ENCODE measurements at regions not wholly inside any gene's neighbourhood (a gene's known extent, or its start where the extent isn't known, plus 50 kb on each side); places are given as distances from the start of the nearest gene placed in this dataset.

GRCh38 chrX:22742174-22742573 is 257.6 kb upstream of the DDX53 start:
- TF ChIP-seq RAD21 (IDR thresholded peaks at IDR 0.05; ENCODE audit: low read depth) (no peak), TEAD4 (IDR thresholded peaks at IDR 0.05) (no peak)

GRCh38 chrX:22746081-22746480 is 253.7 kb upstream of the DDX53 start:
- TF ChIP-seq EGR1 (IDR thresholded peaks at IDR 0.05) (no peak), EP300 (IDR thresholded peaks at IDR 0.05; ENCODE audit: borderline replicate concordance) (no peak), TCF12 (IDR thresholded peaks at IDR 0.05; ENCODE audit: low read depth) (no peak), FOXM1 (IDR thresholded peaks at IDR 0.05; ENCODE audit: borderline replicate concordance, low read depth) (no peak), YY1 (IDR thresholded peaks at IDR 0.05; ENCODE audit: low read depth) (no peak), RAD21 (IDR thresholded peaks at IDR 0.05; ENCODE audit: low read depth) (no peak), ZBTB7A (IDR thresholded peaks at IDR 0.05; ENCODE audit: low read depth) (no peak), CREB1 (IDR thresholded peaks at IDR 0.05; ENCODE audit: low read depth) (no peak), TEAD4 (IDR thresholded peaks at IDR 0.05) (no peak), NFIC (IDR thresholded peaks at IDR 0.05) (no peak), CEBPB (IDR thresholded peaks at IDR 0.05) (no peak), TAF1 (IDR thresholded peaks at IDR 0.05; ENCODE audit: low read depth) (no peak)
- TF ChIP-seq, protein P1, sequence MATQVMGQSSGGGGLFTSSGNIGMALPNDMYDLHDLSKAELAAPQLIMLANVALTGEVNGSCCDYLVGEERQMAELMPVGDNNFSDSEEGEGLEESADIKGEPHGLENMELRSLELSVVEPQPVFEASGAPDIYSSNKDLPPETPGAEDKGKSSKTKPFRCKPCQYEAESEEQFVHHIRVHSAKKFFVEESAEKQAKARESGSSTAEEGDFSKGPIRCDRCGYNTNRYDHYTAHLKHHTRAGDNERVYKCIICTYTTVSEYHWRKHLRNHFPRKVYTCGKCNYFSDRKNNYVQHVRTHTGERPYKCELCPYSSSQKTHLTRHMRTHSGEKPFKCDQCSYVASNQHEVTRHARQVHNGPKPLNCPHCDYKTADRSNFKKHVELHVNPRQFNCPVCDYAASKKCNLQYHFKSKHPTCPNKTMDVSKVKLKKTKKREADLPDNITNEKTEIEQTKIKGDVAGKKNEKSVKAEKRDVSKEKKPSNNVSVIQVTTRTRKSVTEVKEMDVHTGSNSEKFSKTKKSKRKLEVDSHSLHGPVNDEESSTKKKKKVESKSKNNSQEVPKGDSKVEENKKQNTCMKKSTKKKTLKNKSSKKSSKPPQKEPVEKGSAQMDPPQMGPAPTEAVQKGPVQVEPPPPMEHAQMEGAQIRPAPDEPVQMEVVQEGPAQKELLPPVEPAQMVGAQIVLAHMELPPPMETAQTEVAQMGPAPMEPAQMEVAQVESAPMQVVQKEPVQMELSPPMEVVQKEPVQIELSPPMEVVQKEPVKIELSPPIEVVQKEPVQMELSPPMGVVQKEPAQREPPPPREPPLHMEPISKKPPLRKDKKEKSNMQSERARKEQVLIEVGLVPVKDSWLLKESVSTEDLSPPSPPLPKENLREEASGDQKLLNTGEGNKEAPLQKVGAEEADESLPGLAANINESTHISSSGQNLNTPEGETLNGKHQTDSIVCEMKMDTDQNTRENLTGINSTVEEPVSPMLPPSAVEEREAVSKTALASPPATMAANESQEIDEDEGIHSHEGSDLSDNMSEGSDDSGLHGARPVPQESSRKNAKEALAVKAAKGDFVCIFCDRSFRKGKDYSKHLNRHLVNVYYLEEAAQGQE (IDR thresholded peaks at IDR 0.05; ENCODE audit: low read depth): no peak
- TF ChIP-seq, protein P2, sequence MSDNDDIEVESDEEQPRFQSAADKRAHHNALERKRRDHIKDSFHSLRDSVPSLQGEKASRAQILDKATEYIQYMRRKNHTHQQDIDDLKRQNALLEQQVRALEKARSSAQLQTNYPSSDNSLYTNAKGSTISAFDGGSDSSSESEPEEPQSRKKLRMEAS (IDR thresholded peaks at IDR 0.05): no peak
- TF ChIP-seq, protein P3, sequence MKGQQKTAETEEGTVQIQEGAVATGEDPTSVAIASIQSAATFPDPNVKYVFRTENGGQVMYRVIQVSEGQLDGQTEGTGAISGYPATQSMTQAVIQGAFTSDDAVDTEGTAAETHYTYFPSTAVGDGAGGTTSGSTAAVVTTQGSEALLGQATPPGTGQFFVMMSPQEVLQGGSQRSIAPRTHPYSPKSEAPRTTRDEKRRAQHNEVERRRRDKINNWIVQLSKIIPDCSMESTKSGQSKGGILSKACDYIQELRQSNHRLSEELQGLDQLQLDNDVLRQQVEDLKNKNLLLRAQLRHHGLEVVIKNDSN (IDR thresholded peaks at IDR 0.05): no peak

DNA sequence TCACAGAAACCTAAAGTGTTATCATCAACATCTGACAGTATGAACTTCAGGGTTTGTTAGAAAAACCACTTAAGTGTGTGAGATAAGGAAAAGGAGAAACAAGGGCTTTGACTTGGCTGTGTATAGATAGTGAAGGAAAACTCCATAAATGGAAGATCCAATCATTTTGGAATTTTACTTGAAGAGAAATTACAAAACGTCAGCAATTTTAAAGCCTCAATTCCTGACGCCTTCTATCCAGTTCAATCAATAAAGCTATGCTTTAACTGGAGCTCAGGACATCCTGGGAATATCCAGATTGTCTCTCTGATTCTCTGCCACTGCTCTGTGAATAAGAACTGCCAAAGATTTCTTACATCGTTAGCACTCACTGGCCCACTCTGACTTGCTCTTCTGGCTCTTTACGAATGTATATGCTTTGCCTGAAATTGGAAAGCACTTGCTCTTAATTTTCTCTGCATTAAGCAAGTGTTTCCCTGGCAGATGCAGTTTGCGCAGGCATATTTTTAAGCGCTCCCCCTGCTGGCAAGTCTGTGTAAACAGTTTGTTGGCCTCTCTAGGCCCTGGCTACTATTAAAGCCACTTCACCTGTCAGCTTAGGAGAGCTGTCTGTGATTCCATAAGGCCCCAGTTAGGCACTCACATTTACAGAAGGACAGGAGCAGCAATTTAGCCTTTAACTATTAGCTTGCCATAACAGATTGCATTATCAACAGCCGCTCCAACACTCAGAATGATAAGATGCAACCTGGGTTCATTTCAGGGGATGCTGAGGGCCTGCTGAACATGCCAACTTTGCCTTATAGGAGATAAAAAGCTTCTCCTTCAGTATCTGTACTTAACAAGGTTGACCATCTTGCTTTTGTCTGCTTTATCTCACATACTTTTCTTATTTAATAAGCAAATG is 251.4 kb upstream of the DDX53 start:
- TF ChIP-seq RAD21 (IDR thresholded peaks at IDR 0.05; ENCODE audit: low read depth) (peak; percentile 38; the same call in 1 of the 2 replicates), CREB1 (IDR thresholded peaks at IDR 0.05; ENCODE audit: low read depth) (no peak)

DNA sequence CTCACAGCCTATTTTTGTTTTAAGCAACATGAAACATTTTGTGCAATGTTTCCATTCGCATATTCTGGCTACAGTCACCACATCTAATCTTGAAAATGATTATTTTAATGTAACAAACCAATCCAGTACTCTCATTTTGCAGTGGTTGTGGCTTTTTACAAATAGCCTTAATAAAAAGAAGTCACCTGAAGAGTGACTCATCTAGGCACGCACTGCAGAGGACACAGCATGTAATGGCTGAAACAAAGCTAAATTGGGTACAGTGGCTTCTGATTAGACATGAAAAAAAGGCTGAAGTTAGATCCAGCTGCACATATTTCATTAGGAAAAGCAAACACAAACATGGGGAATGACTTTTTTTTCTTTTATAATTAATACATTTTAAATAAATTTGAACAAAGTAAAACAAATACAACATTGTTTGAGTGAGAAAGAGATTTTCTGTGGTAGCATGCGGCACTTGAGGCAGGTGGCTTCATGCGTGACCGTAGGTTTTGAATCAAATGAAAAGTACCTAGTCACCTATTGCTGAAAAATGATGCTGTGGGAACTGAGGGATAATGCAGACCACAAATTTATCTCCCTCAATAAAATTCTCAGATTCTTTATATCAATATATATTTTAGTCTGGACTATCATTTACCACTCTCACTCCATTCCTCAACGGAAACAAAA is 240.8 kb upstream of the DDX53 start:
- TF ChIP-seq, protein P1 (IDR thresholded peaks at IDR 0.05; ENCODE audit: low read depth): no peak
- no peak for TF ChIP-seq NFIC (IDR thresholded peaks at IDR 0.05)
- TF ChIP-seq, protein P3 (IDR thresholded peaks at IDR 0.05): no peak
- TF ChIP-seq ZBTB7A (IDR thresholded peaks at IDR 0.05; ENCODE audit: low read depth): no peak
- no peak for TF ChIP-seq TCF12 (IDR thresholded peaks at IDR 0.05; ENCODE audit: low read depth)
- no peak for TF ChIP-seq CEBPB (IDR thresholded peaks at IDR 0.05)
- no peak for TF ChIP-seq RAD21 (IDR thresholded peaks at IDR 0.05; ENCODE audit: low read depth)
- TF ChIP-seq, protein P2 (IDR thresholded peaks at IDR 0.05): no peak
- no peak for TF ChIP-seq FOXM1 (IDR thresholded peaks at IDR 0.05; ENCODE audit: borderline replicate concordance, low read depth)
- no peak for TF ChIP-seq TEAD4 (IDR thresholded peaks at IDR 0.05)
- TF ChIP-seq TAF1 (IDR thresholded peaks at IDR 0.05; ENCODE audit: low read depth): no peak
- TF ChIP-seq CREB1 (IDR thresholded peaks at IDR 0.05; ENCODE audit: low read depth): no peak

- no peak for TF ChIP-seq ZBTB7A (IDR thresholded peaks at IDR 0.05; ENCODE audit: low read depth)
- no peak for TF ChIP-seq NFIC (IDR thresholded peaks at IDR 0.05)
- no peak for TF ChIP-seq TEAD4 (IDR thresholded peaks at IDR 0.05)
- TF ChIP-seq, protein P1 (IDR thresholded peaks at IDR 0.05; ENCODE audit: low read depth): no peak
- TF ChIP-seq CREB1 (IDR thresholded peaks at IDR 0.05; ENCODE audit: low read depth): no peak
- TF ChIP-seq, protein P2 (IDR thresholded peaks at IDR 0.05): no peak
- no peak for TF ChIP-seq RAD21 (IDR thresholded peaks at IDR 0.05; ENCODE audit: low read depth)
- TF ChIP-seq YY1 (IDR thresholded peaks at IDR 0.05; ENCODE audit: low read depth): no peak
- TF ChIP-seq, protein P3 (IDR thresholded peaks at IDR 0.05): no peak
- no peak for TF ChIP-seq TCF12 (IDR thresholded peaks at IDR 0.05; ENCODE audit: low read depth)
- TF ChIP-seq EP300 (IDR thresholded peaks at IDR 0.05; ENCODE audit: borderline replicate concordance): no peak
Observed at GRCh38 chrX:22760513-22761057, 239.2 kb upstream of the DDX53 start.
